Stimulated activated naive CD8-positive, alpha-beta T cell treated with anti-CD3 and anti-CD28 coated beads, Interleukin-15, Interleukin-2, amounts not matched to agents 100 ng/mL and 50 ng/mL, for 24 hours (primary cell): ENCODE measurements at regions not wholly inside any gene's neighbourhood (a gene's known extent, or its start where the extent isn't known, plus 50 kb on each side); places are given as distances from the start of the nearest gene placed in this dataset.

ENCODE experiments used
- H3K27ac Mint-ChIP-seq: one replicate; pipeline ENCODE4 v1.8.0; 2021; ENCODE audit warnings: mild to moderate bottlenecking, mixed read lengths
- H3K27me3 Mint-ChIP-seq: one replicate; pipeline ENCODE4 v1.8.0; 2021; ENCODE audit warnings: mixed read lengths
- H3K36me3 Mint-ChIP-seq: one replicate; pipeline ENCODE4 v1.8.0; 2021; ENCODE audit warnings: low read depth, mixed read lengths
- H3K4me1 Mint-ChIP-seq: one replicate; pipeline ENCODE4 v1.8.0; 2021; ENCODE audit warnings: low read depth, mixed read lengths
- H3K4me3 Mint-ChIP-seq: one replicate; pipeline ENCODE4 v1.8.0; 2021; ENCODE audit warnings: mild to moderate bottlenecking, mixed read lengths
- H3K9me3 Mint-ChIP-seq: one replicate; pipeline ENCODE4 v1.8.0; 2021; ENCODE audit warnings: mixed read lengths

- H3K27me3 Mint-ChIP-seq = peaks cover 37% of the 10 kb centered on the region
- peaks cover 4% of the 10 kb centered on the region for H3K4me1 Mint-ChIP-seq
- no peaks in the 10 kb centered on the region for H3K36me3 Mint-ChIP-seq
- no peak overlapping the region for H3K27ac Mint-ChIP-seq
- H3K9me3 Mint-ChIP-seq = no peaks in the 10 kb centered on the region
- H3K4me3 Mint-ChIP-seq = no peak overlapping the region
These were observed 366.9 kb upstream of the GALNT5 start for GRCh38 chr2:156890529-156891148.

GRCh38 chr2:156891609-156892008 lies 365.9 kb upstream of the GALNT5 start:
- no peak overlapping the region for H3K4me3 Mint-ChIP-seq
- no peak overlapping the region for H3K27ac Mint-ChIP-seq
- H3K4me1 Mint-ChIP-seq = peaks cover 12% of the 10 kb centered on the region
- H3K9me3 Mint-ChIP-seq = no peaks in the 10 kb centered on the region
- peaks cover 45% of the 10 kb centered on the region for H3K27me3 Mint-ChIP-seq
- H3K36me3 Mint-ChIP-seq = no peaks in the 10 kb centered on the region

- H3K27me3 Mint-ChIP-seq = peaks cover 45% of the 10 kb centered on the region
- H3K36me3 Mint-ChIP-seq = no peaks in the 10 kb centered on the region
- H3K9me3 Mint-ChIP-seq = peaks cover under 1% of the 10 kb centered on the region
- H3K27ac Mint-ChIP-seq = no peak overlapping the region
- peaks cover 12% of the 10 kb centered on the region for H3K4me1 Mint-ChIP-seq
- H3K4me3 Mint-ChIP-seq = no peak overlapping the region
These were observed 364.8 kb upstream of the GALNT5 start for GRCh38 chr2:156892467-156893281.

- no peak overlapping the region for H3K4me3 Mint-ChIP-seq
These were observed 361.2 kb upstream of the GALNT5 start for GRCh38 chr2:156896294-156896693.

GRCh38 chr2:156897548-156897947 lies 360.0 kb upstream of the GALNT5 start:
- H3K27me3 Mint-ChIP-seq = peaks cover 25% of the 10 kb centered on the region
- no peaks in the 10 kb centered on the region for H3K36me3 Mint-ChIP-seq

More at GRCh38 chr2:156896294-156896693, 361.2 kb upstream of the GALNT5 start:
- Mint-ChIP-seq H3K36me3 (no peaks in the 10 kb centered on the region), H3K27ac (peak overlapping the region; percentile 12), H3K9me3 (peaks cover 4% of the 10 kb centered on the region), H3K27me3 (peaks cover 34% of the 10 kb centered on the region), H3K4me1 (peaks cover 12% of the 10 kb centered on the region)

GRCh38 chr2:156901373-156902031 lies 356.0 kb upstream of the GALNT5 start:
- Mint-ChIP-seq H3K27me3 (peaks cover 16% of the 10 kb centered on the region), H3K4me1 (peaks cover 2% of the 10 kb centered on the region), H3K27ac (no peak overlapping the region), H3K4me3 (no peak overlapping the region), H3K36me3 (no peaks in the 10 kb centered on the region), H3K9me3 (peaks cover 4% of the 10 kb centered on the region)

More at GRCh38 chr2:156897548-156897947, 360.0 kb upstream of the GALNT5 start:
- Mint-ChIP-seq H3K4me3 (no peak overlapping the region), H3K27ac (no peak overlapping the region), H3K4me1 (peaks cover 12% of the 10 kb centered on the region), H3K9me3 (peaks cover 4% of the 10 kb centered on the region)

- no peak overlapping the region for H3K4me3 Mint-ChIP-seq
- H3K36me3 Mint-ChIP-seq = no peaks in the 10 kb centered on the region
- no peaks in the 10 kb centered on the region for H3K9me3 Mint-ChIP-seq
- H3K27me3 Mint-ChIP-seq = peaks cover 10% of the 10 kb centered on the region
- H3K27ac Mint-ChIP-seq = no peak overlapping the region
- no peaks in the 10 kb centered on the region for H3K4me1 Mint-ChIP-seq
These were observed 354.2 kb upstream of the GALNT5 start for GRCh38 chr2:156903335-156903734.

GRCh38 chr2:156907806-156908205 lies 349.7 kb upstream of the GALNT5 start:
- Mint-ChIP-seq H3K27ac (no peak overlapping the region), H3K4me1 (no peaks in the 10 kb centered on the region), H3K4me3 (no peak overlapping the region), H3K36me3 (no peaks in the 10 kb centered on the region), H3K9me3 (no peaks in the 10 kb centered on the region), H3K27me3 (peaks cover 9% of the 10 kb centered on the region)

- no peaks in the 10 kb centered on the region for H3K4me1 Mint-ChIP-seq
- H3K27ac Mint-ChIP-seq = no peak overlapping the region
These were observed 348.7 kb upstream of the GALNT5 start for GRCh38 chr2:156908825-156909224.

GRCh38 chr2:156909983-156910382 lies 347.5 kb upstream of the GALNT5 start:
- no peaks in the 10 kb centered on the region for H3K4me1 Mint-ChIP-seq
- no peaks in the 10 kb centered on the region for H3K9me3 Mint-ChIP-seq

More at GRCh38 chr2:156908825-156909224, 348.7 kb upstream of the GALNT5 start:
- Mint-ChIP-seq H3K4me3 (no peak overlapping the region), H3K36me3 (no peaks in the 10 kb centered on the region), H3K9me3 (no peaks in the 10 kb centered on the region), H3K27me3 (peaks cover 7% of the 10 kb centered on the region)

GRCh38 chr2:156915332-156915731 lies 342.2 kb upstream of the GALNT5 start:
- Mint-ChIP-seq H3K4me3 (no peak overlapping the region), H3K9me3 (peaks cover 4% of the 10 kb centered on the region), H3K36me3 (no peaks in the 10 kb centered on the region), H3K4me1 (no peaks in the 10 kb centered on the region), H3K27me3 (no peaks in the 10 kb centered on the region), H3K27ac (no peak overlapping the region)

More at GRCh38 chr2:156909983-156910382, 347.5 kb upstream of the GALNT5 start:
- Mint-ChIP-seq H3K27ac (no peak overlapping the region), H3K4me3 (no peak overlapping the region), H3K36me3 (no peaks in the 10 kb centered on the region), H3K27me3 (peaks cover under 1% of the 10 kb centered on the region)

- Mint-ChIP-seq H3K4me3 (no peak overlapping the region), H3K9me3 (peaks cover 7% of the 10 kb centered on the region), H3K4me1 (no peaks in the 10 kb centered on the region), H3K27ac (no peak overlapping the region), H3K27me3 (no peaks in the 10 kb centered on the region), H3K36me3 (no peaks in the 10 kb centered on the region)
These were observed 339.1 kb upstream of the GALNT5 start for GRCh38 chr2:156918410-156918809.

- peaks cover 10% of the 10 kb centered on the region for H3K9me3 Mint-ChIP-seq
- no peak overlapping the region for H3K27ac Mint-ChIP-seq
- H3K4me1 Mint-ChIP-seq = no peaks in the 10 kb centered on the region
- no peak overlapping the region for H3K4me3 Mint-ChIP-seq
- no peaks in the 10 kb centered on the region for H3K27me3 Mint-ChIP-seq
- no peaks in the 10 kb centered on the region for H3K36me3 Mint-ChIP-seq
These were observed 327.1 kb upstream of the GALNT5 start for GRCh38 chr2:156930423-156930822.

GRCh38 chr2:156933645-156934225 lies 323.8 kb upstream of the GALNT5 start:
- H3K4me1 Mint-ChIP-seq = no peaks in the 10 kb centered on the region
- no peak overlapping the region for H3K4me3 Mint-ChIP-seq
- no peaks in the 10 kb centered on the region for H3K36me3 Mint-ChIP-seq
- H3K27me3 Mint-ChIP-seq = no peaks in the 10 kb centered on the region
- no peaks in the 10 kb centered on the region for H3K9me3 Mint-ChIP-seq
- H3K27ac Mint-ChIP-seq = no peak overlapping the region

- Mint-ChIP-seq H3K36me3 (no peaks in the 10 kb centered on the region), H3K27me3 (no peaks in the 10 kb centered on the region), H3K4me3 (no peak overlapping the region), H3K4me1 (no peaks in the 10 kb centered on the region), H3K27ac (no peak overlapping the region), H3K9me3 (no peaks in the 10 kb centered on the region)
These were observed 321.9 kb upstream of the GALNT5 start for GRCh38 chr2:156935616-156936015.
